ENCODE measurements at regions not wholly inside any gene's neighbourhood (a gene's known extent, or its start where the extent isn't known, plus 50 kb on each side); places are given as distances from the start of the nearest gene placed in this dataset.

DNA sequence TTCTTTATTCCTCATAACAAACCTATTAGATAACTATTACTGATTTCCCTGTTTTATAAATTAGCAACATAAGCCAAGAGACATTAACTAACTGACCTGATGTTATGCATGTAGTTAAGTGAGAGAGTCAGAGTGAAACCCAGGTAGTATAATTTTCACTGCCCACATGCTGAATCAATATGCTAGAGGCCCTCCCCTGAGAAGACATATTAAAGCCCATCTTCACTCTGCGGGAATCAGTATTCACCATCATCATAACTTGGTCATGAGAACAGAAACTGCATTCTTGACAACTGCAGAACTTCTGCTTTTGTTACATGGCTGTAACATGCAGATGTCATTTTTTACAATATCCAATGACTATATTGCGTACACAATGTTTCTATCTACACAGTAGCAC is 1324.3 kb downstream of the ARAP2 start:
- H3K9ac ChIP-seq = no peak overlapping the region
- no peaks in the 10 kb centered on the region for H3K79me2 ChIP-seq
- H3K9me3 ChIP-seq (ENCODE audit: control insufficient read depth, low read length) = no peaks in the 10 kb centered on the region
- H3K27me3 ChIP-seq (ENCODE audit: control insufficient read depth, insufficient read depth, low read length) = no peaks in the 10 kb centered on the region
- H3K4me1 ChIP-seq = no peaks in the 10 kb centered on the region
- TF ChIP-seq, protein P1, sequence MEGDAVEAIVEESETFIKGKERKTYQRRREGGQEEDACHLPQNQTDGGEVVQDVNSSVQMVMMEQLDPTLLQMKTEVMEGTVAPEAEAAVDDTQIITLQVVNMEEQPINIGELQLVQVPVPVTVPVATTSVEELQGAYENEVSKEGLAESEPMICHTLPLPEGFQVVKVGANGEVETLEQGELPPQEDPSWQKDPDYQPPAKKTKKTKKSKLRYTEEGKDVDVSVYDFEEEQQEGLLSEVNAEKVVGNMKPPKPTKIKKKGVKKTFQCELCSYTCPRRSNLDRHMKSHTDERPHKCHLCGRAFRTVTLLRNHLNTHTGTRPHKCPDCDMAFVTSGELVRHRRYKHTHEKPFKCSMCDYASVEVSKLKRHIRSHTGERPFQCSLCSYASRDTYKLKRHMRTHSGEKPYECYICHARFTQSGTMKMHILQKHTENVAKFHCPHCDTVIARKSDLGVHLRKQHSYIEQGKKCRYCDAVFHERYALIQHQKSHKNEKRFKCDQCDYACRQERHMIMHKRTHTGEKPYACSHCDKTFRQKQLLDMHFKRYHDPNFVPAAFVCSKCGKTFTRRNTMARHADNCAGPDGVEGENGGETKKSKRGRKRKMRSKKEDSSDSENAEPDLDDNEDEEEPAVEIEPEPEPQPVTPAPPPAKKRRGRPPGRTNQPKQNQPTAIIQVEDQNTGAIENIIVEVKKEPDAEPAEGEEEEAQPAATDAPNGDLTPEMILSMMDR (IDR thresholded peaks at IDR 0.05) = no peak
- H3K4me2 ChIP-seq (ENCODE audit: low read length) = no peak overlapping the region
- no peaks in the 10 kb centered on the region for H3K36me3 ChIP-seq (ENCODE audit: control insufficient read depth, insufficient read depth, low read length)
- no peak overlapping the region for H2AFZ ChIP-seq
- H3K4me3 ChIP-seq (ENCODE audit: low read depth, low read length) = no peak overlapping the region
- H3K27ac ChIP-seq = no peak overlapping the region

DNA sequence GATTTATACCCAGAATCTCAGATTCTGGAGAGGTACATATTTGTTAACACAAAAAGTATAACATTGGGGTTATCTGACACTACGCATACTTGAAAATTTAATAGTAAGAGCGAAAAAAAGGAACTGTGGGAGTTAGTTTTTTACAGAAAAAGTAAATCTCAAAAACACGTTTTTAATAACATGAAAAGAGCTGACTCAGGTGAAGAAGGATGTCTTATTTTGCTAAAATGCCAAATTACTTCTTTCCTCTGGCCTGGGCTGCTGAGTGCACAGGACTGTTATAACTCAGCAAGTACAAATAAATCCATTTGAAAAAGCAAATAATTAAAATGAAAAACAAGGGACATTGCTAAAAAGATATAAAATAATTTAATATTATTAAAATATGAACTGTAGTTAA is 1322.9 kb downstream of the ARAP2 start:
- no peaks in the 10 kb centered on the region for H3K4me1 ChIP-seq
- no peak overlapping the region for H3K27ac ChIP-seq
- no peaks in the 10 kb centered on the region for H3K27me3 ChIP-seq (ENCODE audit: control insufficient read depth, insufficient read depth, low read length)
- TF ChIP-seq, protein P1 (IDR thresholded peaks at IDR 0.05) = no peak
- no peaks in the 10 kb centered on the region for H3K79me2 ChIP-seq
- no peak overlapping the region for H3K9ac ChIP-seq
- no peaks in the 10 kb centered on the region for H3K9me3 ChIP-seq (ENCODE audit: control insufficient read depth, low read length)
- H3K36me3 ChIP-seq (ENCODE audit: control insufficient read depth, insufficient read depth, low read length) = no peaks in the 10 kb centered on the region
- H2AFZ ChIP-seq = no peak overlapping the region
- no peak overlapping the region for H3K4me2 ChIP-seq (ENCODE audit: low read length)
- H3K4me3 ChIP-seq (ENCODE audit: low read depth, low read length) = no peak overlapping the region

DNA sequence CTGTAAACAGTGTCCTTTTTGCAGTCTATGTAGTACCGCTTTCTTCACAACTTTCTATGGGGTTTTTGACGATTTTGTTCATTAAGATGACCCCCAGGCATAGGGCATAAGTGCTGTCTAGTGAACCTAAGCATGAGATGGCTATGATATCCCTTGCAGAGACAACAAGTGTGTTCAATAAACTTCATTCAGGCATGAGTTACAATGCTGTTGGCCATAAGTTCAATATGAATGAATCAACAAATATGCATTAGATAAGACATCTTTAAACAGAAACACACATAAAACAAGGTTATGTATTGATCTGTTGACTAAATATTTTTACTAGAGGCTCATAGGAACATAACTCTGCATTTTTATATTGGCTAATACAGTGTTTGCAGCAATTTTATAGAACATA is 1322.0 kb downstream of the ARAP2 start:
- no peak overlapping the region for H2AFZ ChIP-seq
- no peak overlapping the region for H3K4me2 ChIP-seq (ENCODE audit: low read length)
- no peaks in the 10 kb centered on the region for H3K9me3 ChIP-seq (ENCODE audit: control insufficient read depth, low read length)
- no peak overlapping the region for H3K9ac ChIP-seq
- H3K4me1 ChIP-seq = no peaks in the 10 kb centered on the region
- no peak overlapping the region for H3K4me3 ChIP-seq (ENCODE audit: low read depth, low read length)
- no peaks in the 10 kb centered on the region for H3K27me3 ChIP-seq (ENCODE audit: control insufficient read depth, insufficient read depth, low read length)
- TF ChIP-seq, protein P1 (IDR thresholded peaks at IDR 0.05) = no peak
- no peaks in the 10 kb centered on the region for H3K79me2 ChIP-seq
- H3K27ac ChIP-seq = no peak overlapping the region
- H3K36me3 ChIP-seq (ENCODE audit: control insufficient read depth, insufficient read depth, low read length) = no peaks in the 10 kb centered on the region

DNA sequence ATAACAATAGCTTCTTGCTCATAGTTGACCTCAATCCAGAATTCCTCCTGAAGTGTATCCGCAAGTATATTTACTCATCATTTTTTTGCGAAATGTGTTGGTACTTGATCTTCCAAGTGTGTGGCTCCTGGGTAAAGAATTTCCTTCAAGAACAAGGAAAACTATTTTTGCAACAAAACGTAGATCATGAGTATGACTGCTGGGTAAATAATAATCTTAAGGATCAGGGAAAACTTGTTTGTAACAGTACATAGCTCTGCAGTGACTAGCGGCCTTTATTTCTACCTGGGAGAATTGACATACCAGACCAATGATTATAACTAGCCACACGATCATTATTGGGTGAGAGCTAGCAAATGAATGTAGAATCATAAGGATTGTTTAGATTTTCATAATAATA is 1311.7 kb downstream of the ARAP2 start:
- Histone ChIP-seq H3K36me3 (ENCODE audit: control insufficient read depth, insufficient read depth, low read length) (no peaks in the 10 kb centered on the region), H3K4me2 (ENCODE audit: low read length) (no peak overlapping the region), H3K79me2 (no peaks in the 10 kb centered on the region), H3K9ac (no peak overlapping the region), H2AFZ (no peak overlapping the region), H3K4me1 (no peaks in the 10 kb centered on the region), H3K27ac (no peak overlapping the region), H3K27me3 (ENCODE audit: control insufficient read depth, insufficient read depth, low read length) (no peaks in the 10 kb centered on the region), H3K4me3 (ENCODE audit: low read depth, low read length) (no peak overlapping the region), H3K9me3 (ENCODE audit: control insufficient read depth, low read length) (no peaks in the 10 kb centered on the region)
- TF ChIP-seq, protein P1 (IDR thresholded peaks at IDR 0.05) = no peak

DNA sequence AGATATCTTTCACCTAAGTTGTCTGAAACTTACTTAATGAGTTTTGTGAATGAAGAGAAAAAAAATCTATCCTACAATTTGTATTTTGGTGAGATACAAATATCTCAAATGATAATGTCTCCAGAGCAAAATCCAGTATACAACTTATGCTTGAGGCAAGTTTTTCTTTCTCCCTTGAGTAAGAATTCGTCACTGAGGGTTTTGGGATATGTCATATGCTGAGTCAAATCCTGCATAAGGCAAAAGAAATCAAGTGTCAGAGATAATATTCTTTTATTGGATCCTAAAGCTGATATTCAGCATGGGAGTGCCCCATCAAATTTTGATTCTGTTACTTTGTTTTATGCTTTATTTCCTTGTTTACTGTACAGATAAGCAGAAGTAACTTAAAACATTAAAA is 1308.6 kb downstream of the ARAP2 start:
- Histone ChIP-seq H2AFZ (no peak overlapping the region), H3K9ac (no peak overlapping the region), H3K79me2 (no peaks in the 10 kb centered on the region), H3K27me3 (ENCODE audit: control insufficient read depth, insufficient read depth, low read length) (no peaks in the 10 kb centered on the region), H3K4me1 (no peaks in the 10 kb centered on the region), H3K4me3 (ENCODE audit: low read depth, low read length) (no peak overlapping the region), H3K27ac (no peak overlapping the region), H3K4me2 (ENCODE audit: low read length) (no peak overlapping the region), H3K36me3 (ENCODE audit: control insufficient read depth, insufficient read depth, low read length) (no peaks in the 10 kb centered on the region), H3K9me3 (ENCODE audit: control insufficient read depth, low read length) (no peaks in the 10 kb centered on the region)
- TF ChIP-seq, protein P1 (IDR thresholded peaks at IDR 0.05) = no peak
